ENCODE measurements at regions not wholly inside any gene's neighbourhood (a gene's known extent, or its start where the extent isn't known, plus 50 kb on each side); places are given as distances from the start of the nearest gene placed in this dataset.

- no peak overlapping the region for H3K27ac ChIP-seq (ENCODE audit: low read depth in 1 of 2, low read length in 2 of 2)
- no peak for DNase-seq
- H3K4me3 ChIP-seq (ENCODE audit: low read length in 2 of 2) = no peak overlapping the region
- no peak for ATAC-seq (ENCODE audit: low FRiP score)
- no peaks in the 10 kb centered on the region for H3K9me3 ChIP-seq (ENCODE audit: control insufficient read depth, low read length)
- H3K27me3 ChIP-seq (ENCODE audit: control insufficient read depth in 1 of 2, insufficient read depth in 2 of 2, low read length in 1 of 2) = no peaks in the 10 kb centered on the region
- no peaks in the 10 kb centered on the region for H3K36me3 ChIP-seq (ENCODE audit: control insufficient read depth in 1 of 2, insufficient read depth in 2 of 2, low read length in 1 of 2)
- WGBS, 2 donors = 39 to 45% methylated on average over 3 of the region's 3 CpGs
- no peaks in the 10 kb centered on the region for H3K4me1 ChIP-seq (ENCODE audit: control insufficient read depth in 1 of 2, insufficient read depth in 2 of 2, low read length in 2 of 2)
- intact Hi-C loops (cut with DNase I) = no loop called here
Measured at GRCh38 chr1:177585302-177586220, 384.3 kb downstream of the SEC16B start.

- H3K36me3 ChIP-seq (ENCODE audit: control insufficient read depth in 1 of 2, insufficient read depth in 2 of 2, low read length in 1 of 2) = no peaks in the 10 kb centered on the region
- ATAC-seq (ENCODE audit: low FRiP score) (no peak), DNase-seq (no peak)
- intact Hi-C loops (cut with DNase I) = no loop called here
- no peaks in the 10 kb centered on the region for H3K9me3 ChIP-seq (ENCODE audit: control insufficient read depth, low read length)
- no peak overlapping the region for H3K4me3 ChIP-seq (ENCODE audit: low read length in 2 of 2)
- no peaks in the 10 kb centered on the region for H3K27me3 ChIP-seq (ENCODE audit: control insufficient read depth in 1 of 2, insufficient read depth in 2 of 2, low read length in 1 of 2)
- H3K27ac ChIP-seq (ENCODE audit: low read depth in 1 of 2, low read length in 2 of 2) = no peak overlapping the region
- H3K4me1 ChIP-seq (ENCODE audit: control insufficient read depth in 1 of 2, insufficient read depth in 2 of 2, low read length in 2 of 2) = no peaks in the 10 kb centered on the region
- WGBS, 2 donors = 75 to 79% methylated on average over 2 of the region's 2 CpGs
Measured at GRCh38 chr1:177573901-177574300, 396.0 kb downstream of the SEC16B start.

GRCh38 chr1:177571485-177572076, 398.3 kb downstream of the SEC16B start:
- intact Hi-C loops (cut with DNase I) = no loop called here
- H3K27me3 ChIP-seq (ENCODE audit: control insufficient read depth in 1 of 2, insufficient read depth in 2 of 2, low read length in 1 of 2) = no peaks in the 10 kb centered on the region
- no peaks in the 10 kb centered on the region for H3K4me1 ChIP-seq (ENCODE audit: control insufficient read depth in 1 of 2, insufficient read depth in 2 of 2, low read length in 2 of 2)
- H3K36me3 ChIP-seq (ENCODE audit: control insufficient read depth in 1 of 2, insufficient read depth in 2 of 2, low read length in 1 of 2) = no peaks in the 10 kb centered on the region
- DNase-seq = no peak
- ATAC-seq (ENCODE audit: low FRiP score) = no peak
- H3K27ac ChIP-seq (ENCODE audit: low read depth in 1 of 2, low read length in 2 of 2) = no peak overlapping the region
- peaks cover 2% of the 10 kb centered on the region for H3K9me3 ChIP-seq (ENCODE audit: control insufficient read depth, low read length)
- no peak overlapping the region for H3K4me3 ChIP-seq (ENCODE audit: low read length in 2 of 2)
- WGBS, 2 donors = 61 to 68% methylated on average over 5 of the region's 5 CpGs

- 25 to 29% methylated on average over 1 of the region's 1 CpG for WGBS, 2 donors
- no peak for DNase-seq
- Histone ChIP-seq H3K36me3 (ENCODE audit: control insufficient read depth in 1 of 2, insufficient read depth in 2 of 2, low read length in 1 of 2) (no peaks in the 10 kb centered on the region), H3K27me3 (ENCODE audit: control insufficient read depth in 1 of 2, insufficient read depth in 2 of 2, low read length in 1 of 2) (no peaks in the 10 kb centered on the region), H3K4me1 (ENCODE audit: control insufficient read depth in 1 of 2, insufficient read depth in 2 of 2, low read length in 2 of 2) (no peaks in the 10 kb centered on the region), H3K27ac (ENCODE audit: low read depth in 1 of 2, low read length in 2 of 2) (no peak overlapping the region), H3K9me3 (ENCODE audit: control insufficient read depth, low read length) (peaks cover 2% of the 10 kb centered on the region), H3K4me3 (ENCODE audit: low read length in 2 of 2) (no peak overlapping the region)
- intact Hi-C loops (cut with DNase I) = no loop called here
- ATAC-seq (ENCODE audit: low FRiP score) = no peak
Measured at GRCh38 chr1:177571076-177571475, 398.8 kb downstream of the SEC16B start.

DNA sequence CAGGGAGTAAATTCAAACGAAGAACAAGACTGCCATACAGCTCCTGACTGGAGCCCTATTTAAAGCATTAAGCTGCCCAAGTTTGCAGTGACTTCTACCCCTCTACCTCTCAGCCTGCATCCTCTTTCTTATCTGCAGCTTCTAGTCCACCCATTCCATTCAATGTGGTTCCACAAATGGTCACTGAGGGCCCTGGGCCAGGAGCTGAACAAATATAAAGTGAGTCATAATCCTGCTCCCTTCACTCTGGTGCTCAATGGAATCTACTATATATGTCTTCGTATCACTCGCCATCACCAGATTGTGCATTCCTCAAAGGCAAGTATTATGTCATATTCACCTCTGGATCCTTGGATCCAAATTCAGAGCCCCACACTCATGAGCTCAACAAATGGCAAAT, 398.7 kb downstream of the BRINP2 start:
- no peaks in the 10 kb centered on the region for H3K36me3 ChIP-seq (ENCODE audit: control insufficient read depth in 1 of 2, insufficient read depth in 2 of 2, low read length in 1 of 2)
- no peak for ATAC-seq (ENCODE audit: low FRiP score)
- no peaks in the 10 kb centered on the region for H3K27me3 ChIP-seq (ENCODE audit: control insufficient read depth in 1 of 2, insufficient read depth in 2 of 2, low read length in 1 of 2)
- no peaks in the 10 kb centered on the region for H3K4me1 ChIP-seq (ENCODE audit: control insufficient read depth in 1 of 2, insufficient read depth in 2 of 2, low read length in 2 of 2)
- WGBS, 2 donors = 86 to 88% methylated on average over 3 of the region's 3 CpGs
- DNase-seq = no peak
- intact Hi-C loops (cut with DNase I) = no loop called here
- peaks cover 2% of the 10 kb centered on the region for H3K9me3 ChIP-seq (ENCODE audit: control insufficient read depth, low read length)
- H3K27ac ChIP-seq (ENCODE audit: low read depth in 1 of 2, low read length in 2 of 2) = no peak overlapping the region
- H3K4me3 ChIP-seq (ENCODE audit: low read length in 2 of 2) = no peak overlapping the region

DNA sequence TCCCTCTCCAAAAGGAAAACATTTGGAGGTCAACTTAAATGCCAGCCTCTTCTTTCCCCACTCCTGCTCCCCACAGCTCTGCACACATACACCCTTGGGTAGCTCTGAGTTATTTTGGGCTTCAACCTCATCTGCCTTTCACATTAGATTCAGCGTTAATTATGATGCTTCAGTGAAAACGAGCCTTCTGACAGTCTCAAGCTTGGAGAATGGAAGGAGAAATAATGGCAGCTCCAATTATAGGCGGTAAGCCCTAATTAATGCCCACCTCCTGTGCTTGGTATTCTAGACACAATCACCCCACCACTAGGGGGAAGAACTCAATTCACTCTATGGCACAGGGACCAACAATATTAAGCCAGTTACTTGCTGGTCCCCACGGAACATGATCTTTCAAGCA, 397.9 kb downstream of the BRINP2 start:
- Histone ChIP-seq H3K4me3 (ENCODE audit: low read length in 2 of 2) (no peak overlapping the region), H3K27me3 (ENCODE audit: control insufficient read depth in 1 of 2, insufficient read depth in 2 of 2, low read length in 1 of 2) (no peaks in the 10 kb centered on the region), H3K27ac (ENCODE audit: low read depth in 1 of 2, low read length in 2 of 2) (no peak overlapping the region), H3K9me3 (ENCODE audit: control insufficient read depth, low read length) (peaks cover 2% of the 10 kb centered on the region), H3K36me3 (ENCODE audit: control insufficient read depth in 1 of 2, insufficient read depth in 2 of 2, low read length in 1 of 2) (no peaks in the 10 kb centered on the region), H3K4me1 (ENCODE audit: control insufficient read depth in 1 of 2, insufficient read depth in 2 of 2, low read length in 2 of 2) (no peaks in the 10 kb centered on the region)
- intact Hi-C loops (cut with DNase I) = no loop called here
- DNase-seq (no peak), ATAC-seq (ENCODE audit: low FRiP score) (no peak)
- WGBS, 2 donors = 70 to 75% methylated on average over 4 of the region's 4 CpGs

GRCh38 chr1:177567393-177567792, 396.6 kb downstream of the BRINP2 start:
- WGBS, 2 donors = 54 to 69% methylated on average over 1 of the region's 1 CpG
- no peak for ATAC-seq (ENCODE audit: low FRiP score)

DNA sequence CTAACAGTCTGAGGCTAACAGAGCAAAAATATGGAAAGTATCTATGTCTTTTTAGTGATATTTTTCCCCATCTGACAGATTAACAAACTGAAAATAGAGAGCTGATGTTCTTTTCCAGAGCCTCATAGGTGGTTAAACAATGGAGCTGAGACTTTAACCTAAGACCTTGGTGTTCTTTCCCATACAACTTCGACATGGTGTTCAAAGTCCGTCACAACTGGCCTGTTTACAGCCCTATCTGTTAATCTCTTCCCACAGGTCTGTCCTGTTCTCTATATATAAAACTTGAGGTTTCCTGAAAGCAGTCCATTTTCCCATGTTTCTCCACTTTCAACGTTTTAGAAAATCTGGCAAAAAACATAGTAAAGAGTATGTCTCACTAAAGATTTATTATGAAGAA, 395.7 kb downstream of the BRINP2 start:
- 59 to 65% methylated on average over 3 of the region's 3 CpGs for WGBS, 2 donors
- intact Hi-C loops (cut with DNase I) = no loop called here

More at GRCh38 chr1:177567393-177567792, 396.6 kb downstream of the BRINP2 start:
- Histone ChIP-seq H3K27ac (ENCODE audit: low read depth in 1 of 2, low read length in 2 of 2) (no peak overlapping the region), H3K36me3 (ENCODE audit: control insufficient read depth in 1 of 2, insufficient read depth in 2 of 2, low read length in 1 of 2) (no peaks in the 10 kb centered on the region), H3K9me3 (ENCODE audit: control insufficient read depth, low read length) (peaks cover 2% of the 10 kb centered on the region), H3K27me3 (ENCODE audit: control insufficient read depth in 1 of 2, insufficient read depth in 2 of 2, low read length in 1 of 2) (peaks cover 0 to 1% of the 10 kb centered on the region in 2 donors), H3K4me3 (ENCODE audit: low read length in 2 of 2) (no peak overlapping the region), H3K4me1 (ENCODE audit: control insufficient read depth in 1 of 2, insufficient read depth in 2 of 2, low read length in 2 of 2) (no peaks in the 10 kb centered on the region)
- no peak for DNase-seq
- intact Hi-C loops (cut with DNase I) = no loop called here

GRCh38 chr1:177561436-177561835, 390.7 kb downstream of the BRINP2 start:
- 76 to 91% methylated on average over 1 of the region's 1 CpG for WGBS, 2 donors
- no peaks in the 10 kb centered on the region for H3K4me1 ChIP-seq (ENCODE audit: control insufficient read depth in 1 of 2, insufficient read depth in 2 of 2, low read length in 2 of 2)
- intact Hi-C loops (cut with DNase I) = no loop called here

More for the DNA sequence above, 395.7 kb downstream of the BRINP2 start:
- H3K9me3 ChIP-seq (ENCODE audit: control insufficient read depth, low read length) = peaks cover 2% of the 10 kb centered on the region
- no peak overlapping the region for H3K27ac ChIP-seq (ENCODE audit: low read depth in 1 of 2, low read length in 2 of 2)
- H3K27me3 ChIP-seq (ENCODE audit: control insufficient read depth in 1 of 2, insufficient read depth in 2 of 2, low read length in 1 of 2) = peaks cover 0 to 1% of the 10 kb centered on the region in 2 donors
- no peaks in the 10 kb centered on the region for H3K36me3 ChIP-seq (ENCODE audit: control insufficient read depth in 1 of 2, insufficient read depth in 2 of 2, low read length in 1 of 2)
- no peaks in the 10 kb centered on the region for H3K4me1 ChIP-seq (ENCODE audit: control insufficient read depth in 1 of 2, insufficient read depth in 2 of 2, low read length in 2 of 2)
- H3K4me3 ChIP-seq (ENCODE audit: low read length in 2 of 2) = no peak overlapping the region
- ATAC-seq (ENCODE audit: low FRiP score) = no peak
- DNase-seq = no peak

More at GRCh38 chr1:177561436-177561835, 390.7 kb downstream of the BRINP2 start:
- Histone ChIP-seq H3K27me3 (ENCODE audit: control insufficient read depth in 1 of 2, insufficient read depth in 2 of 2, low read length in 1 of 2) (peaks cover 0 to 3% of the 10 kb centered on the region in 2 donors), H3K9me3 (ENCODE audit: control insufficient read depth, low read length) (peaks cover 3% of the 10 kb centered on the region), H3K4me3 (ENCODE audit: low read length in 2 of 2) (no peak overlapping the region), H3K36me3 (ENCODE audit: control insufficient read depth in 1 of 2, insufficient read depth in 2 of 2, low read length in 1 of 2) (no peaks in the 10 kb centered on the region), H3K27ac (ENCODE audit: low read depth in 1 of 2, low read length in 2 of 2) (no peak overlapping the region)
- no peak for DNase-seq
- ATAC-seq (ENCODE audit: low FRiP score) = no peak
